ENCODE measurements at regions not wholly inside any gene's neighbourhood (a gene's known extent, or its start where the extent isn't known, plus 50 kb on each side); places are given as distances from the start of the nearest gene placed in this dataset.
A peak's percentile ranks its signal among the peaks of the same experiment; 100 is the strongest.

- H3K27me3 ChIP-seq = no peaks in the 10 kb centered on the region
- peak; percentile 80 for DNase-seq
- no peaks in the 10 kb centered on the region for H3K9me3 ChIP-seq
- H3K36me3 ChIP-seq = no peaks in the 10 kb centered on the region
- peaks cover 21% of the 10 kb centered on the region for H3K4me1 ChIP-seq
- TF ChIP-seq, protein P1, sequence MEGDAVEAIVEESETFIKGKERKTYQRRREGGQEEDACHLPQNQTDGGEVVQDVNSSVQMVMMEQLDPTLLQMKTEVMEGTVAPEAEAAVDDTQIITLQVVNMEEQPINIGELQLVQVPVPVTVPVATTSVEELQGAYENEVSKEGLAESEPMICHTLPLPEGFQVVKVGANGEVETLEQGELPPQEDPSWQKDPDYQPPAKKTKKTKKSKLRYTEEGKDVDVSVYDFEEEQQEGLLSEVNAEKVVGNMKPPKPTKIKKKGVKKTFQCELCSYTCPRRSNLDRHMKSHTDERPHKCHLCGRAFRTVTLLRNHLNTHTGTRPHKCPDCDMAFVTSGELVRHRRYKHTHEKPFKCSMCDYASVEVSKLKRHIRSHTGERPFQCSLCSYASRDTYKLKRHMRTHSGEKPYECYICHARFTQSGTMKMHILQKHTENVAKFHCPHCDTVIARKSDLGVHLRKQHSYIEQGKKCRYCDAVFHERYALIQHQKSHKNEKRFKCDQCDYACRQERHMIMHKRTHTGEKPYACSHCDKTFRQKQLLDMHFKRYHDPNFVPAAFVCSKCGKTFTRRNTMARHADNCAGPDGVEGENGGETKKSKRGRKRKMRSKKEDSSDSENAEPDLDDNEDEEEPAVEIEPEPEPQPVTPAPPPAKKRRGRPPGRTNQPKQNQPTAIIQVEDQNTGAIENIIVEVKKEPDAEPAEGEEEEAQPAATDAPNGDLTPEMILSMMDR (IDR thresholded peaks at IDR 0.05; ENCODE audit: low read depth, low read length) = no peak
- peak overlapping the region; percentile 27; the same call in 1 of the 2 replicates for H3K4me3 ChIP-seq (ENCODE audit: low read depth, low read length)
Measured at GRCh38 chr7:81308643-81309322, 389.9 kb upstream of the SEMA3C start.

GRCh38 chr7:81301815-81302214 lies 383.0 kb upstream of the SEMA3C start:
- no peak for DNase-seq
- Histone ChIP-seq H3K27me3 (no peaks in the 10 kb centered on the region), H3K9me3 (no peaks in the 10 kb centered on the region), H3K36me3 (no peaks in the 10 kb centered on the region; the same call in 1 of the 2 replicates), H3K4me1 (peaks cover 9% of the 10 kb centered on the region), H3K4me3 (ENCODE audit: low read depth, low read length) (no peak overlapping the region)
- TF ChIP-seq, protein P1 (IDR thresholded peaks at IDR 0.05; ENCODE audit: low read depth, low read length) = no peak

DNA sequence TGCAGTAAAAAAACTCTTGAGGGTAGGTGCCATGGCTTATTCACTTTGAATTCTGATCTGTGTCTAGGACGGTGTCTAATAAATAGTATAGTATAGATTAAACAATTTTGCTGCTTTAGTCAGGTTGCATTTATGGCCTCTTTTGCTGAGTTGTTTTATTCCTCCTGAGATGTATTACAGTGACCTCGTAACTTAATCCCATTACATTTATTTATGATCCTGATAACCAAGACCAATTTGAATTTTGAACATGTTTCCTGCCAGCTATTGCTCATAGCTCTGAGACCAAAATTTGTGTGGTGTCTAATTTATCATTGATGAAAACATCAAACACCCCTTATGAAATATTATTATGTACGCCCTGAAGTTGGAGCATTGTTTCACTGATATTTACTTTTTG lies 381.9 kb upstream of the SEMA3C start:
- no peaks in the 10 kb centered on the region for H3K27me3 ChIP-seq
- DNase-seq = no peak
- peaks cover 14% of the 10 kb centered on the region for H3K4me1 ChIP-seq
- H3K36me3 ChIP-seq = no peaks in the 10 kb centered on the region; the same call in 1 of the 2 replicates
- H3K4me3 ChIP-seq (ENCODE audit: low read depth, low read length) = no peak overlapping the region
- TF ChIP-seq, protein P1 (IDR thresholded peaks at IDR 0.05; ENCODE audit: low read depth, low read length) = no peak
- H3K9me3 ChIP-seq = no peaks in the 10 kb centered on the region

- DNase-seq = no peak
- H3K36me3 ChIP-seq = no peaks in the 10 kb centered on the region; the same call in 1 of the 2 replicates
- H3K4me1 ChIP-seq = peaks cover 14% of the 10 kb centered on the region
- no peak overlapping the region for H3K4me3 ChIP-seq (ENCODE audit: low read depth, low read length)
- TF ChIP-seq, protein P1 (IDR thresholded peaks at IDR 0.05; ENCODE audit: low read depth, low read length) = no peak
- H3K9me3 ChIP-seq = no peaks in the 10 kb centered on the region
- H3K27me3 ChIP-seq = no peaks in the 10 kb centered on the region
Measured at GRCh38 chr7:81299711-81300110, 380.9 kb upstream of the SEMA3C start.

DNA sequence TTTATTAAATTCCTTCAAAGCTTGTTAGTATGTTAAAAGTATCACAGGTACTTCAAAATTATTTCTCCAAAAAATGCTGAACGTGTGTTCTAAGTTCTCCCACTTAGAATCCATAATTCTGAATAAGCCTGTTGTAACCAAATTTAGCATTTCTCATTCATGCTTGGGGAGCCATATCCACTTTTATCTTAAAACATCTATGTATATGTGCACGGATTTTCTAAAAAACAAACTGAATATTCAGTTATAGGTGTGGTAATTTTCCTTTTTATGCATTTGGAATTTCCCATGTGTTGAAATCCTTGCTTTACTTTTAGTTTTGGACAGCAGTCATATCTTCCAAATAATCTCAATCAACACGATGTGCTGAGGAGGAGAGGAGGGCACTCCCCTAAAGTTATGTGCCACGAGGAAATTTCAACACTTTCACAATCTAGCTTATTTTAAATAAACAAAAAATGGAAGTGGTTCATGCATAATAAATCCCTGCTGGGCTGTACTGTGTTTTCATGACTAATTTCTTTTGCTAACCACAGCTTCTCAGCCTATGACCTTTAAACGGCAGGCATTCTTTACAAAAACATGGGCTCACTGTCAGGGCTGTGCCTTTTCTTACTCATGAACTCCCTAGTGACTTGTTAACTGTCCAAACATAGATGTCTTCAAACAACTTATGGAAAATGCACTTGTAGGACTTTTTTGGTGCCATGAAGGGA lies 380.3 kb upstream of the SEMA3C start:
- TF ChIP-seq, protein P1 (IDR thresholded peaks at IDR 0.05; ENCODE audit: low read depth, low read length) = no peak
- no peaks in the 10 kb centered on the region for H3K9me3 ChIP-seq
- H3K4me1 ChIP-seq = peaks cover 14% of the 10 kb centered on the region
- no peaks in the 10 kb centered on the region for H3K27me3 ChIP-seq
- DNase-seq = no peak
- no peak overlapping the region for H3K4me3 ChIP-seq (ENCODE audit: low read depth, low read length)
- no peaks in the 10 kb centered on the region; the same call in 1 of the 2 replicates for H3K36me3 ChIP-seq

DNA sequence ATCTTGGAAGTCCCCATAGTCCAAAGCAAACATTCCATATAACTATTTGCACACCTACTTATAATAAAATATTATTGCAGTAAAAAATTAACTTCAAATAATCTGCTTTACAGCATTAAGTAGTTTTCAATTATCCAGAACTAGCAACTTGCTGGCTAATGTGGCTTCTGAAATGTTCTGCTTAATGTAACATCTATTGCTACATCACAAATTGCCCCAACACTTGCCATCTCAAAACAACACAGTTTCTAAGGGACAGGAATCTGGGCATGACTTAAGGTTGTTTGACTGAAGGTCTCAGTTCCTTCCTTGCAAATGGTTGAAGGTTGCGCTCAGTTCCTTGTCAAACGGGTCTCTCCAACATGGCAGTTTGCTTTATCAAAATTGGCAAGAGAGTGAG lies 378.5 kb upstream of the SEMA3C start:
- H3K4me1 ChIP-seq = peaks cover 14% of the 10 kb centered on the region
- H3K9me3 ChIP-seq = no peaks in the 10 kb centered on the region
- H3K36me3 ChIP-seq = no peaks in the 10 kb centered on the region; the same call in 1 of the 2 replicates
- TF ChIP-seq, protein P1 (IDR thresholded peaks at IDR 0.05; ENCODE audit: low read depth, low read length) = no peak
- no peaks in the 10 kb centered on the region for H3K27me3 ChIP-seq
- no peak overlapping the region for H3K4me3 ChIP-seq (ENCODE audit: low read depth, low read length)
- no peak for DNase-seq

Measured in BE2C (cell line).